ENCODE measurements at regions not wholly inside any gene's neighbourhood (a gene's known extent, or its start where the extent isn't known, plus 50 kb on each side); places are given as distances from the start of the nearest gene placed in this dataset.
"Not testable (repeated sequence)": the region's sequence is repeated elsewhere in the genome, so short reads cannot be mapped to it uniquely, and the experiment has no call there.

DNA sequence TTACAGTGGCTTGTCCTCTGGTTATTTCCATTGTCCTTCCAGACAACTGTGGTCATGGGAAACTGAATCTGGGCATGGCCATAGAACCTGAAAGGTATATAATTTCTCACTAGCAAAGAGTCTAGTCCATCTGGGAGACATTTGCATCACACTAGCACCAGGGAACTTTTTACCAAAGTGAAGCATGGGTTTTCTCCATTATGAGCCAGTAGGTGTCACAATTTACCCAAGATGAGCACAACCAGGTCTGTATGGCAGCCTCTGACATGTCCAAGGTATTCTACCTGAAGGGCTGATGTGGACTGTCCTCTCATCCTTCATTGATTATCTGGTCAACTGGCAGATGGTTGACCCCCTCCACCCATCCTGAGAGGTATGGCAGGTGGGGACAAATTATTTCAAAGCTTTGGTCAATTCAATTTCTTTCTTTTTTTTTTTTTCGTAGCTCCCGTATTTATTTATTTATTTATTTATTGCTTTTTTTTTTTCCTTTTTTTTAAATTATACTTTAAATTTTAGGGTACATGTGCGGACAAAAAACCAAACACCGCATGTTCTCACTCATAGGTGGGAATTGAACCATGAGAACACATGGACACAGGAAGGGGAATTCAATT is 425.9 kb downstream of the TMEM135 start:
- WGBS (ENCODE audit: insufficient coverage, low lambda C conversion rate), result 94% methylated on average over 4 of the region's 4 CpGs

DNA sequence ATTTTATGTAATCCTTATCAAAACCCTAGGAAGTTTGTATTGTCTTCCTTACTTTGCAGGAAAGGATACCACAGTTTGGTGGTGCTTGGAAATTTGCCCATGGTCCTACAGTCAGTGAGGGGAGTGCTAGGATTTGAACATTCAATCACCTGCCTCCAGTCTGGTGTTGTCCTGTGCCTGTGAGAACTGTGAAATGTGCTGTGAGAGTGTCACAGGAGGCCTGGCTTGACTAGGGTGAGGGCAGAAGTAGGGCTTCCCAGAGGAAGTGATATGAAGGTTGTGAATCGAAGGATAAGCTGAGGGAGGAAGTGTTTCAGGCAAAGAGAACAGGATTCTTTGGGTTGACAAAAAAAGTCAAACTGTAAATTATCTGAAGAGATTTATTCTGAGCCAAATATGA is 424.4 kb downstream of the TMEM135 start:
- H3K4me3 ChIP-seq (ENCODE audit: low read length), result no peak overlapping the region
- H3K36me3 ChIP-seq (ENCODE audit: control insufficient read depth, insufficient read depth, low read length), result no peaks in the 10 kb centered on the region
- no peak overlapping the region for H3K27ac ChIP-seq (ENCODE audit: low read length)
- H3K27me3 ChIP-seq (ENCODE audit: control insufficient read depth, insufficient read depth, low read length), result no peaks in the 10 kb centered on the region
- WGBS (ENCODE audit: insufficient coverage, low lambda C conversion rate), result 100% methylated on average over 1 of the region's 1 CpG
- no peaks in the 10 kb centered on the region for H3K4me1 ChIP-seq (ENCODE audit: control insufficient read depth, insufficient read depth, low read length)
- DNase-seq, result no peak
- no peaks in the 10 kb centered on the region for H3K9me3 ChIP-seq (ENCODE audit: control insufficient read depth, low read depth, low read length)

More for the DNA sequence above, 425.9 kb downstream of the TMEM135 start:
- H3K4me1 ChIP-seq (ENCODE audit: control insufficient read depth, insufficient read depth, low read length), result no peaks in the 10 kb centered on the region
- H3K27ac ChIP-seq (ENCODE audit: low read length), result no peak overlapping the region
- H3K9me3 ChIP-seq (ENCODE audit: control insufficient read depth, low read depth, low read length), result no peaks in the 10 kb centered on the region
- no peaks in the 10 kb centered on the region for H3K27me3 ChIP-seq (ENCODE audit: control insufficient read depth, insufficient read depth, low read length)
- H3K36me3 ChIP-seq (ENCODE audit: control insufficient read depth, insufficient read depth, low read length), result no peaks in the 10 kb centered on the region
- peak in 1 of 2 donors; percentile 11 for DNase-seq
- no peak overlapping the region for H3K4me3 ChIP-seq (ENCODE audit: low read length)

DNA sequence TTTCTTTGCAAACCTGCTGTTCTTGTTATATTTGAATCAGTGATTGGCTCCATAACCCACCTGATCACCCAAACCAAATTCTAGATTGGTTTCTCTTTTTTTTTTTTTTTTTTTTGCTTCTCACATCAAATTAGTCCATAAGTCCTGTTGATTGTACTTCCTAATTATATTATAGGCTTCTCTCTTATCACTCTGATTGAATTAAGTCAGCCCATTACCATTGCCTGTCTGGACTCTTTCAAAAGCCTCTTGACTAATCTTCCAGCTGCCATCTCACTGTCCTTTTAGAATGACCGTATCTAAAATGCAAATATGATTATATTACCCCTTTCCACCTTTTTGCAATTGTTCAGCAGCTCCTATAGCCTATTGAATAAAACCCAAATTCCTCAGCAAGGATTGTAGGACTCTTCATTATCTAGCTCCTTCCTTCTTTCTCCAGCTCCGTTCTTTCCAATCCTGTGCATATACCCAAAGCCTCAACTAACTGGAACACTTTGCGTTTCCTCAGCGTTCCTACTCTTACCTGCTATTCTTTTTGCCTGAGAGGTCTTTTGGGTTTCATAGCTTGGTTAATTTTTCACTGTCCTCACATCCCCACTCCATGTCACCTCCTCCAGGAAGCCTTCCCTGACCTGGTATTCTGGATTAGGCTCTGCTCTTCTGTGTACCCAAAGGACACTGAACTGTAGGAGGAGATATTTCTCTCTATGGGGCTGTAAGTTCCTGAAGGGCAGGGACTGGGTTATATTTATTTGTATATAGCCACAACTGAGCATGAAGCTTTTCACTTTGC is 423.3 kb downstream of the TMEM135 start:
- no peaks in the 10 kb centered on the region for H3K27me3 ChIP-seq (ENCODE audit: control insufficient read depth, insufficient read depth, low read length)
- DNase-seq, result no peak
- 82% methylated on average over 2 of the region's 4 CpGs for WGBS (ENCODE audit: insufficient coverage, low lambda C conversion rate)
- H3K4me1 ChIP-seq (ENCODE audit: control insufficient read depth, insufficient read depth, low read length), result no peaks in the 10 kb centered on the region
- no peaks in the 10 kb centered on the region for H3K9me3 ChIP-seq (ENCODE audit: control insufficient read depth, low read depth, low read length)
- no peaks in the 10 kb centered on the region for H3K36me3 ChIP-seq (ENCODE audit: control insufficient read depth, insufficient read depth, low read length)
- no peak overlapping the region for H3K27ac ChIP-seq (ENCODE audit: low read length)
- H3K4me3 ChIP-seq (ENCODE audit: low read length), result no peak overlapping the region

DNA sequence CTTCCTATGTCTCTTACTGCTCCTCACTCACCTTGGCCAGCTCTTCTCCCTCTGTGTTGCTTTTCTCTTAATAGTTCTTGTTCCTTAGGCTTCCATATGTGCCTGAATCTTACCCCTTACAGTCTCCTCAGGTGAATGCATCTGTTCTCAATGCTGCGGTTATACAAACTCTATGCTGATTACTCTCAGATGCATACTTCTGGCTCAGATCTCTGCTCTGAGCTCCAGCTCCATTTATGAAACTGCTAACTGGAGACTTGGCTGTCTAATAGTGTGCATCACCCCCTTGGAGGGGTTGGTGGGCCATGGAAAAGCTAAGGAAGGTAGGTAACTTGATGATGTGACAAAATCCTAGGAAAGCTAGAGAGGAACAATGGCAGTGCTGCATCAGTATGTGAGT is 422.5 kb downstream of the TMEM135 start:
- H3K27ac ChIP-seq (ENCODE audit: low read length), result no peak overlapping the region
- no peak for DNase-seq
- no peak overlapping the region for H3K4me3 ChIP-seq (ENCODE audit: low read length)
- no CpG with 5 or more reads among the region's 1 CpG for WGBS (ENCODE audit: insufficient coverage, low lambda C conversion rate)
- H3K27me3 ChIP-seq (ENCODE audit: control insufficient read depth, insufficient read depth, low read length), result no peaks in the 10 kb centered on the region
- H3K4me1 ChIP-seq (ENCODE audit: control insufficient read depth, insufficient read depth, low read length), result no peaks in the 10 kb centered on the region
- H3K36me3 ChIP-seq (ENCODE audit: control insufficient read depth, insufficient read depth, low read length), result no peaks in the 10 kb centered on the region
- H3K9me3 ChIP-seq (ENCODE audit: control insufficient read depth, low read depth, low read length), result no peaks in the 10 kb centered on the region

DNA sequence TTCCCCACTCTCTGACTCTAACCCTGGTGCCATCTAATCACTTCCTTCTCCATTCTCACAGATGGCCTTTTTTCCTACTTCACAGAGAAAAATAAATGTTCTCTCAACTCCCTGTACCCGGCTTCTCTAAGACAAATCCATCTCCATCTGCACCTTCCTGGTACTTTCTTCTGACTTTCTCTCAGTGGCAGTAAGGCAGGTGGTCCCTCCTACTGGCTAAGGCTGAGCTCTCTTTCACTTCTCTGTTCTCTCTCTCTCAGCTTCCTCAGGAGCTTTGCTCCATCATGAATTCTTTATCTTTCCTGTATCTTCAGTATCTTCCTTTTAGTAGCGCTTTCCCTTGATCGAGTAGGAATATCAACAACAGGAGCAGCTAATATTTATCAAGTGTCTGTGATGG is 421.6 kb downstream of the TMEM135 start:
- H3K36me3 ChIP-seq (ENCODE audit: control insufficient read depth, insufficient read depth, low read length), result no peaks in the 10 kb centered on the region

DNA sequence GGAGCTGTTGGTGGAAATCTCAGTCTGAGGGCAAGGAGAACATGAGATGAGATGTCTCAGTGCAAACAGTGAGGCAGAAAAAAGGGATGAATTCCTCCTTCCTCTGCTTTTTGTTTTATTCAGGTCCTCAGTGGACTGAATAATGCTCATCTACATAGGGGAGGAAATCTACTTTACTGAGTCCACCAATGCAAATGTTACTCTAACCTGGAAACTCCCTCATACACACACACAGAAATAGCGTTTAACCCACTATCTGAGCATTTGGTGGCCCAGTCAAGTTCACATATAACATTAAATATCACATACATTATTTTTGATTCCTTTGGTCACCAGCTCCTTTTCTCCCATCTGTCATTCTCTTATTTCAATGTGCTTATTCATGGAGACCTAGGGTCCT is 418.8 kb downstream of the TMEM135 start:
- H3K4me1 ChIP-seq (ENCODE audit: control insufficient read depth, insufficient read depth, low read length), result no peaks in the 10 kb centered on the region
- 100% methylated on average over 1 of the region's 1 CpG for WGBS (ENCODE audit: insufficient coverage, low lambda C conversion rate)

More for the DNA sequence above, 421.6 kb downstream of the TMEM135 start:
- WGBS (ENCODE audit: insufficient coverage, low lambda C conversion rate), result 70% methylated on average over 2 of the region's 3 CpGs
- no peak for DNase-seq
- Histone ChIP-seq H3K9me3 (ENCODE audit: control insufficient read depth, low read depth, low read length) (no peaks in the 10 kb centered on the region), H3K4me3 (ENCODE audit: low read length) (no peak overlapping the region), H3K4me1 (ENCODE audit: control insufficient read depth, insufficient read depth, low read length) (no peaks in the 10 kb centered on the region), H3K27me3 (ENCODE audit: control insufficient read depth, insufficient read depth, low read length) (no peaks in the 10 kb centered on the region), H3K27ac (ENCODE audit: low read length) (no peak overlapping the region)

DNA sequence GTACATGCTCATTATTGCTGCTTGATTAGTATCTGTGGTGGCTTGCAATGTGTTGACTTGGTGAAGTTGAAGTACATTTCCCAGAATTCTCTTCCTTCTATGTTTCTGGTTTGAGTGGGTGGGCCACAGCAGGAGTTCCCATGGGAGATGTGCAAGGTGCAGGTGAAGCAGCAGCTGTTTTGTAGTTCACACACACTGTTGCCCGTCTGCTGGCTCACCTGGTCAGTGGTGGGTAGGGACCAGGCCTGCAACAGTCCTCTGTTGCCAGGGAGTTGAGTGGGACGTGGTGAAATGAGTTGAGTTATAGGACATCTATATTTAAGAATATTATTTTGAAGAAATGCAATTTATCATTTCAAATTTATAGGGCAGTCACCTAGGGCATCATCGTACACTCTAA is 417.4 kb downstream of the TMEM135 start:
- Histone ChIP-seq H3K4me3 (ENCODE audit: low read length) (no peak overlapping the region), H3K9me3 (ENCODE audit: control insufficient read depth, low read depth, low read length) (no peaks in the 10 kb centered on the region), H3K27ac (ENCODE audit: low read length) (no peak overlapping the region), H3K4me1 (ENCODE audit: control insufficient read depth, insufficient read depth, low read length) (no peaks in the 10 kb centered on the region), H3K27me3 (ENCODE audit: control insufficient read depth, insufficient read depth, low read length) (no peaks in the 10 kb centered on the region), H3K36me3 (ENCODE audit: control insufficient read depth, insufficient read depth, low read length) (no peaks in the 10 kb centered on the region)
- DNase-seq, result no peak
- no CpG with 5 or more reads among the region's 3 CpGs for whole genome bisulfite sequencing (ENCODE audit: insufficient coverage, low lambda C conversion rate)

More for the DNA sequence above, 418.8 kb downstream of the TMEM135 start:
- Histone ChIP-seq H3K9me3 (ENCODE audit: control insufficient read depth, low read depth, low read length) (no peaks in the 10 kb centered on the region), H3K27me3 (ENCODE audit: control insufficient read depth, insufficient read depth, low read length) (no peaks in the 10 kb centered on the region), H3K4me3 (ENCODE audit: low read length) (no peak overlapping the region), H3K36me3 (ENCODE audit: control insufficient read depth, insufficient read depth, low read length) (no peaks in the 10 kb centered on the region), H3K27ac (ENCODE audit: low read length) (no peak overlapping the region)
- DNase-seq, result no peak

DNA sequence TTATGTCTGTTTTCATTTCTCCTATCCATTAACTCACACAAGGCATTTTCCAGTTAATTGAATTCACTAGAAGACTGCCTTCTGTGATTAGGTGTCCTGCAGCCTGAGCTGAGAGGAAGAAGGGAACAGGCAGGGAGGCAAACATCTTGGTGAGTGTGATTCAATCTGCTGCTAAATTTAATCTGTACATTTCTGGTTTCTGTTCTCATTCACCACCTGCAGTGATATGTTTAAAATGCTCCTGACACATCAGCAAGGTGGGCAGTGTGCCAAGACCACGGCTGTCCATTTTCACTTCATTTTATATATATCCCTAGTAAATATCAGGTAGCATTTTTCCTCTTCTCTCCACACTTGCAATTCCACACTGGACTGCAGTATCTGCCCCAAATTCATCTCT is 416.5 kb downstream of the TMEM135 start:
- no peak for DNase-seq
- no peaks in the 10 kb centered on the region for H3K36me3 ChIP-seq (ENCODE audit: control insufficient read depth, insufficient read depth, low read length)
- WGBS (ENCODE audit: insufficient coverage, low lambda C conversion rate), result 88% methylated on average over 1 of the region's 1 CpG
- H3K27me3 ChIP-seq (ENCODE audit: control insufficient read depth, insufficient read depth, low read length), result no peaks in the 10 kb centered on the region
- H3K4me1 ChIP-seq (ENCODE audit: control insufficient read depth, insufficient read depth, low read length), result no peaks in the 10 kb centered on the region
- H3K9me3 ChIP-seq (ENCODE audit: control insufficient read depth, low read depth, low read length), result no peaks in the 10 kb centered on the region
- H3K27ac ChIP-seq (ENCODE audit: low read length), result no peak overlapping the region
- H3K4me3 ChIP-seq (ENCODE audit: low read length), result no peak overlapping the region

DNA sequence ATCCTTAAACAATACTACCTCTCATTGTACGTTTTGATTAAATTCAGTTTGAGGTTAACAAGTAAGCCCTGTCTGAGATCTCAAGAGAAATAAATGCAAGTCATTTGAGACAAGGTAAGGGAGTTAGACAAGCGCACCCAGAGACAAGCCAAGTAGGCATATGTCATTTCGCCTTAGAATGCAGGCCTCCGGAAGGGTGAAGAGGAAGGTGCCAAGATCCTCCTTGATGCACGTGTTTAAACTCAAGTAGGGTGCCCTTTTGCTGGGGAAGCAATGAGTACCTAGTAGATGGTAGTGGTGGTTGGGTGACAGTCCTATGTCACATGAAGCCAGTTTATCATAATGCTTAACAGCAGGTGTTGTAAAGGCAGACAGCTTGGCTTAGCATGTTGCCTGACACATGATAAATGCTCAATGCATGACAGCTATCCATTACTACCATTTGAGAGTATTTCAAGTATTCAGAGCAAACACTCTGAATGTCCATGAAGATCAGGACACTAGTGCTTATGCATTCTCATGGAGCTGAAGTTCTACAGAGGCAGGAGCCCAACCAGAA is 415.9 kb downstream of the TMEM135 start:
- Histone ChIP-seq H3K9me3 (ENCODE audit: control insufficient read depth, low read depth, low read length) (no peaks in the 10 kb centered on the region), H3K36me3 (ENCODE audit: control insufficient read depth, insufficient read depth, low read length) (no peaks in the 10 kb centered on the region), H3K27me3 (ENCODE audit: control insufficient read depth, insufficient read depth, low read length) (no peaks in the 10 kb centered on the region), H3K27ac (ENCODE audit: low read length) (no peak overlapping the region), H3K4me3 (ENCODE audit: low read length) (no peak overlapping the region), H3K4me1 (ENCODE audit: control insufficient read depth, insufficient read depth, low read length) (no peaks in the 10 kb centered on the region)
- 76% methylated on average over 3 of the region's 5 CpGs for WGBS (ENCODE audit: insufficient coverage, low lambda C conversion rate)
- DNase-seq, result no peak

DNA sequence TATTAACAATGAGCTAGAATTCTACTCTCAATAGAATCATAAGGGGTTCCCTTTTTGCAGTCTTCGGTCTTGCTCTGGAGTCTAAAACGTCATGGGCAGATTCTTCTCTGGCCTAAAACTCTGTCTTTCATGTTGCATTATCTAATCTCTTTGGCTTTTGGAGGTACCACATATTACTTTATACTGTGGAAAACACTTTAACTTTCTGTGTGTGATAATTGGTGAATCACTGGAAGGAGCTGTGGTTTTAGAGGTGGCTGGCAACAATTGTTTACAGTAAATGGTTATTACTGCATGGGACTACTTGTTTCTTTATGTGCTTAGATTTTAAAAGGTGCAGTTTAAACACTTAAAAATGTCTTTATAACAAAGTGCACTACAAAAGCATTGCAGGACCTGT is 414.3 kb downstream of the TMEM135 start:
- H3K36me3 ChIP-seq (ENCODE audit: control insufficient read depth, insufficient read depth, low read length); DNase-seq; H3K4me1 ChIP-seq (ENCODE audit: control insufficient read depth, insufficient read depth, low read length); H3K4me3 ChIP-seq (ENCODE audit: low read length); H3K9me3 ChIP-seq (ENCODE audit: control insufficient read depth, low read depth, low read length); H3K27ac ChIP-seq (ENCODE audit: low read length); H3K27me3 ChIP-seq (ENCODE audit: control insufficient read depth, insufficient read depth, low read length): not testable (repeated sequence)
- no CpG with 5 or more reads among the region's 2 CpGs for WGBS (ENCODE audit: insufficient coverage, low lambda C conversion rate)

Data from large intestine (tissue), 3 donors.